ENCODE measurements at regions not wholly inside any gene's neighbourhood (a gene's known extent, or its start where the extent isn't known, plus 50 kb on each side); places are given as distances from the start of the nearest gene placed in this dataset.
"Not testable (repeated sequence)": the region's sequence is repeated elsewhere in the genome, so short reads cannot be mapped to it uniquely, and the experiment has no call there.

GRCh38 chr21:9859865-9860264, 661.5 kb upstream of the TPTE start:
- CTCF ChIA-PET; POLR2A ChIA-PET; H3K4me3 ChIP-seq (ENCODE audit: low read depth, low read length); H3K9me3 ChIP-seq (ENCODE audit: control insufficient read depth, insufficient read depth, low read depth, low read length); H3K36me3 ChIP-seq (ENCODE audit: control insufficient read depth in 2 of 2, insufficient read depth in 1 of 2, low read length in 2 of 2); H3K27ac ChIP-seq (ENCODE audit: extremely low read depth, low read depth, low read length); H3K4me1 ChIP-seq (ENCODE audit: control insufficient read depth, insufficient read depth, low read length): not testable (repeated sequence)

GRCh38 chr21:9862456-9862855, 658.9 kb upstream of the TPTE start:
- H3K27ac ChIP-seq (ENCODE audit: extremely low read depth, low read depth, low read length); H3K4me3 ChIP-seq (ENCODE audit: low read depth, low read length); POLR2A ChIA-PET; H3K9me3 ChIP-seq (ENCODE audit: control insufficient read depth, insufficient read depth, low read depth, low read length); CTCF ChIA-PET; H3K4me1 ChIP-seq (ENCODE audit: control insufficient read depth, insufficient read depth, low read length); H3K36me3 ChIP-seq (ENCODE audit: control insufficient read depth in 2 of 2, insufficient read depth in 1 of 2, low read length in 2 of 2): not testable (repeated sequence)

- H3K4me1 ChIP-seq (ENCODE audit: control insufficient read depth, insufficient read depth, low read length); CTCF ChIA-PET; H3K36me3 ChIP-seq (ENCODE audit: control insufficient read depth in 2 of 2, insufficient read depth in 1 of 2, low read length in 2 of 2); H3K4me3 ChIP-seq (ENCODE audit: low read depth, low read length); H3K27ac ChIP-seq (ENCODE audit: extremely low read depth, low read depth, low read length); POLR2A ChIA-PET; H3K9me3 ChIP-seq (ENCODE audit: control insufficient read depth, insufficient read depth, low read depth, low read length): not testable (repeated sequence)
These were observed 653.6 kb upstream of the TPTE start for GRCh38 chr21:9867815-9868214.

GRCh38 chr21:9873096-9873495, 648.3 kb upstream of the TPTE start:
- H3K9me3 ChIP-seq (ENCODE audit: control insufficient read depth, insufficient read depth, low read depth, low read length); H3K4me3 ChIP-seq (ENCODE audit: low read depth, low read length); H3K4me1 ChIP-seq (ENCODE audit: control insufficient read depth, insufficient read depth, low read length); H3K27ac ChIP-seq (ENCODE audit: extremely low read depth, low read depth, low read length); H3K36me3 ChIP-seq (ENCODE audit: control insufficient read depth in 2 of 2, insufficient read depth in 1 of 2, low read length in 2 of 2); CTCF ChIA-PET; POLR2A ChIA-PET: not testable (repeated sequence)

- CTCF ChIA-PET; H3K4me1 ChIP-seq (ENCODE audit: control insufficient read depth, insufficient read depth, low read length); POLR2A ChIA-PET; H3K4me3 ChIP-seq (ENCODE audit: low read depth, low read length); H3K9me3 ChIP-seq (ENCODE audit: control insufficient read depth, insufficient read depth, low read depth, low read length); H3K36me3 ChIP-seq (ENCODE audit: control insufficient read depth in 2 of 2, insufficient read depth in 1 of 2, low read length in 2 of 2); H3K27ac ChIP-seq (ENCODE audit: extremely low read depth, low read depth, low read length): not testable (repeated sequence)
These were observed 647.2 kb upstream of the TPTE start for GRCh38 chr21:9874136-9874535.

GRCh38 chr21:9881430-9881829, 640.0 kb upstream of the TPTE start:
- POLR2A ChIA-PET; H3K4me3 ChIP-seq (ENCODE audit: low read depth, low read length); H3K4me1 ChIP-seq (ENCODE audit: control insufficient read depth, insufficient read depth, low read length); H3K27ac ChIP-seq (ENCODE audit: extremely low read depth, low read depth, low read length); H3K9me3 ChIP-seq (ENCODE audit: control insufficient read depth, insufficient read depth, low read depth, low read length); CTCF ChIA-PET; H3K36me3 ChIP-seq (ENCODE audit: control insufficient read depth in 2 of 2, insufficient read depth in 1 of 2, low read length in 2 of 2): not testable (repeated sequence)

GRCh38 chr21:9883047-9883446, 638.3 kb upstream of the TPTE start:
- H3K9me3 ChIP-seq (ENCODE audit: control insufficient read depth, insufficient read depth, low read depth, low read length); POLR2A ChIA-PET: not testable (repeated sequence)

GRCh38 chr21:9883571-9884282, 637.7 kb upstream of the TPTE start:
- CTCF ChIA-PET = not testable (repeated sequence)

More at GRCh38 chr21:9883047-9883446, 638.3 kb upstream of the TPTE start:
- H3K27ac ChIP-seq (ENCODE audit: extremely low read depth, low read depth, low read length); CTCF ChIA-PET; H3K36me3 ChIP-seq (ENCODE audit: control insufficient read depth in 2 of 2, insufficient read depth in 1 of 2, low read length in 2 of 2); H3K4me1 ChIP-seq (ENCODE audit: control insufficient read depth, insufficient read depth, low read length); H3K4me3 ChIP-seq (ENCODE audit: low read depth, low read length): not testable (repeated sequence)

GRCh38 chr21:9888500-9888899, 632.9 kb upstream of the TPTE start:
- H3K4me1 ChIP-seq (ENCODE audit: control insufficient read depth, insufficient read depth, low read length); H3K4me3 ChIP-seq (ENCODE audit: low read depth, low read length); CTCF ChIA-PET; H3K27ac ChIP-seq (ENCODE audit: extremely low read depth, low read depth, low read length); POLR2A ChIA-PET; H3K9me3 ChIP-seq (ENCODE audit: control insufficient read depth, insufficient read depth, low read depth, low read length); H3K36me3 ChIP-seq (ENCODE audit: control insufficient read depth in 2 of 2, insufficient read depth in 1 of 2, low read length in 2 of 2): not testable (repeated sequence)

More at GRCh38 chr21:9883571-9884282, 637.7 kb upstream of the TPTE start:
- H3K36me3 ChIP-seq (ENCODE audit: control insufficient read depth in 2 of 2, insufficient read depth in 1 of 2, low read length in 2 of 2); H3K4me3 ChIP-seq (ENCODE audit: low read depth, low read length); H3K27ac ChIP-seq (ENCODE audit: extremely low read depth, low read depth, low read length); H3K9me3 ChIP-seq (ENCODE audit: control insufficient read depth, insufficient read depth, low read depth, low read length); H3K4me1 ChIP-seq (ENCODE audit: control insufficient read depth, insufficient read depth, low read length); POLR2A ChIA-PET: not testable (repeated sequence)

- H3K9me3 ChIP-seq (ENCODE audit: control insufficient read depth, insufficient read depth, low read depth, low read length); H3K4me3 ChIP-seq (ENCODE audit: low read depth, low read length); CTCF ChIA-PET; H3K4me1 ChIP-seq (ENCODE audit: control insufficient read depth, insufficient read depth, low read length); H3K27ac ChIP-seq (ENCODE audit: extremely low read depth, low read depth, low read length); H3K36me3 ChIP-seq (ENCODE audit: control insufficient read depth in 2 of 2, insufficient read depth in 1 of 2, low read length in 2 of 2); POLR2A ChIA-PET: not testable (repeated sequence)
These were observed 617.8 kb upstream of the TPTE start for GRCh38 chr21:9903579-9903978.

GRCh38 chr21:9914135-9914534, 607.2 kb upstream of the TPTE start:
- H3K36me3 ChIP-seq (ENCODE audit: control insufficient read depth in 2 of 2, insufficient read depth in 1 of 2, low read length in 2 of 2); POLR2A ChIA-PET; CTCF ChIA-PET; H3K4me3 ChIP-seq (ENCODE audit: low read depth, low read length); H3K27ac ChIP-seq (ENCODE audit: extremely low read depth, low read depth, low read length); H3K9me3 ChIP-seq (ENCODE audit: control insufficient read depth, insufficient read depth, low read depth, low read length); H3K4me1 ChIP-seq (ENCODE audit: control insufficient read depth, insufficient read depth, low read length): not testable (repeated sequence)

GRCh38 chr21:9919446-9919845, 601.9 kb upstream of the TPTE start:
- CTCF ChIA-PET; H3K36me3 ChIP-seq (ENCODE audit: control insufficient read depth in 2 of 2, insufficient read depth in 1 of 2, low read length in 2 of 2); H3K4me1 ChIP-seq (ENCODE audit: control insufficient read depth, insufficient read depth, low read length); POLR2A ChIA-PET; H3K9me3 ChIP-seq (ENCODE audit: control insufficient read depth, insufficient read depth, low read depth, low read length); H3K4me3 ChIP-seq (ENCODE audit: low read depth, low read length); H3K27ac ChIP-seq (ENCODE audit: extremely low read depth, low read depth, low read length): not testable (repeated sequence)
